PFSK-1 (cell line): ENCODE measurements at regions not wholly inside any gene's neighbourhood (a gene's known extent, or its start where the extent isn't known, plus 50 kb on each side); places are given as distances from the start of the nearest gene placed in this dataset.

Experiments used
- POLR2AphosphoS5 ChIP-seq: IDR thresholded peaks from 2 replicates; pipeline ENCODE4 v1.6.1; 2012; ENCODE audit warnings: low read depth, mild to moderate bottlenecking, control low read depth, low read length, moderate library complexity
- SIN3A ChIP-seq: IDR thresholded peaks from 2 replicates; pipeline ENCODE4 v1.6.1; 2012; ENCODE audit warnings: mild to moderate bottlenecking, low read length, moderate library complexity, borderline replicate concordance; ENCODE audit not compliant: insufficient read depth
- TAF1 ChIP-seq: IDR thresholded peaks from 2 replicates; pipeline ENCODE4 v1.6.1; 2012; ENCODE audit warnings: low read length, control low read depth, borderline replicate concordance; ENCODE audit not compliant: insufficient read depth
- TF ChIP-seq, protein P1 (sequence below), 2 experiments: IDR thresholded peaks; 2 replicates each; pipeline versions ENCODE4 v1.6.1 to v1.8.0; 2011 to 2012; ENCODE audit warnings: low read depth in 2 of 2, low read length in 2 of 2, control low read depth in 1 of 2, inconsistent platforms in 1 of 2, mild to moderate bottlenecking in 1 of 2, moderate library complexity in 1 of 2; ENCODE audit not compliant: insufficient read depth in 1 of 2

DNA sequence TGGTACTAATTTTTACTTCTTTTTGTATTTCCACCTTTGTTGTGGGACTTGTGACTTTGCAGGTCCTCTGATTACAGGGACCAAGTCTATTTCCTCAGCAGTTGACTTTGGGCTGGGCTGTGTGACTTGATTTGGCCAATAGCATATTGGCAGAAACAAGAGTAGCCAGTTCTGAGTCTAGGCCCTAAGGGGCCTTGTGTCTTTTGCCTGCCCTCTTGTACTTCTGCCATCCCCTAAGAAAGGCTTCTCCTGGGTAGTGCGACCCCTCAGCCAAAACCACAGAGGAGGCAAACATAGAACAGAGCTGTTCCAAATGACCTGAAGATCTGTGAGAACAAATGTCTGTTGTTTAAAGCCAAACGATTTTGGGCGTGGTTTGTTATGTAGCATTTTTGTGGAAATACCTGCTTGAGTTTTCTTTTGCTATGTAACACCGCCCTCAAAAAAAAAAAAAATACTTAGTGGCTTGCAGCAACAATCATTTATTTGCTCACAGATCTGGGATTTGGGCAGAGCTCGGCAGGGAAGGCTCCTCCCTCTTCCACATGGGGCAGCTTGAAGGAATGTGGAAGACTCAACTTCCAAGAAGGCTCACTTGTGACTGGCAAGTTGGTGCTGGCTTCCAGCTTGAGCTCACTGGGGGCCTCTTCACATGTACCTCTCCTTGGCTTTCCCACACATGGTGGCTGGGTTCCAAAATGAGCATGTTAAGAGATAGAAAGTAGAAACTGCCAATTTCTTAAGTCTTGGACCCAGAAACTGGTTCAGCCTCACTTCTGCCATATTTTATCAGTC lies 423.0 kb upstream of the CNKSR2 start:
- no peak for TF ChIP-seq POLR2AphosphoS5
- TF ChIP-seq, protein P1, sequence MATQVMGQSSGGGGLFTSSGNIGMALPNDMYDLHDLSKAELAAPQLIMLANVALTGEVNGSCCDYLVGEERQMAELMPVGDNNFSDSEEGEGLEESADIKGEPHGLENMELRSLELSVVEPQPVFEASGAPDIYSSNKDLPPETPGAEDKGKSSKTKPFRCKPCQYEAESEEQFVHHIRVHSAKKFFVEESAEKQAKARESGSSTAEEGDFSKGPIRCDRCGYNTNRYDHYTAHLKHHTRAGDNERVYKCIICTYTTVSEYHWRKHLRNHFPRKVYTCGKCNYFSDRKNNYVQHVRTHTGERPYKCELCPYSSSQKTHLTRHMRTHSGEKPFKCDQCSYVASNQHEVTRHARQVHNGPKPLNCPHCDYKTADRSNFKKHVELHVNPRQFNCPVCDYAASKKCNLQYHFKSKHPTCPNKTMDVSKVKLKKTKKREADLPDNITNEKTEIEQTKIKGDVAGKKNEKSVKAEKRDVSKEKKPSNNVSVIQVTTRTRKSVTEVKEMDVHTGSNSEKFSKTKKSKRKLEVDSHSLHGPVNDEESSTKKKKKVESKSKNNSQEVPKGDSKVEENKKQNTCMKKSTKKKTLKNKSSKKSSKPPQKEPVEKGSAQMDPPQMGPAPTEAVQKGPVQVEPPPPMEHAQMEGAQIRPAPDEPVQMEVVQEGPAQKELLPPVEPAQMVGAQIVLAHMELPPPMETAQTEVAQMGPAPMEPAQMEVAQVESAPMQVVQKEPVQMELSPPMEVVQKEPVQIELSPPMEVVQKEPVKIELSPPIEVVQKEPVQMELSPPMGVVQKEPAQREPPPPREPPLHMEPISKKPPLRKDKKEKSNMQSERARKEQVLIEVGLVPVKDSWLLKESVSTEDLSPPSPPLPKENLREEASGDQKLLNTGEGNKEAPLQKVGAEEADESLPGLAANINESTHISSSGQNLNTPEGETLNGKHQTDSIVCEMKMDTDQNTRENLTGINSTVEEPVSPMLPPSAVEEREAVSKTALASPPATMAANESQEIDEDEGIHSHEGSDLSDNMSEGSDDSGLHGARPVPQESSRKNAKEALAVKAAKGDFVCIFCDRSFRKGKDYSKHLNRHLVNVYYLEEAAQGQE (IDR thresholded peaks at IDR 0.05; ENCODE audit: insufficient read depth in 1 of 2, low read depth in 2 of 2, low read length in 2 of 2), result no peak
- no peak for TF ChIP-seq TAF1
- no peak for TF ChIP-seq SIN3A
